ENCODE measurements at regions not wholly inside any gene's neighbourhood (a gene's known extent, or its start where the extent isn't known, plus 50 kb on each side); places are given as distances from the start of the nearest gene placed in this dataset.
"Not testable (repeated sequence)": the region's sequence is repeated elsewhere in the genome, so short reads cannot be mapped to it uniquely, and the experiment has no call there.

DNA sequence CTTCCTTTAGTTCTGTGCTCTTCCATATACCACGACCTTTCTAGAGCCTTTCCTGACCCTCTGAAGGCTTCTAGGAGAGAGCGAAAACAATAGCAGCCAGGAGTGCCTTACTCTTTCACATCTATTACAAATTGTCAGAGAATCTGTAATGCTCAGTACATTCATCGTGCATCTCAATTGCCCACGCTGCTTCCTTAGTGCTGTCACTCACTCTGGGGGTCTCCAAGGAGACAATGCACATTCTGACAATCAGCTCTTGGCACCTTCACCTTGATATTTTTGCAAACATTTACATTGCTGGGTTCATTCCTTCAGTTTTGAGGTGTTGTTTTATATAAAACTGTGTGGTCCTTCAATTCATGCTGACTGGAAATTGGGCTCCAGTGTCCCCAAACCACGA is 110.1 kb upstream of the GPR101 start:
- no peak overlapping the region for H3K27ac ChIP-seq
- no peak overlapping the region for H3K4me3 ChIP-seq
- H3K4me1 ChIP-seq, result no peaks in the 10 kb centered on the region
- H3K36me3 ChIP-seq, result no peaks in the 10 kb centered on the region
- H3K9me3 ChIP-seq, result no peaks in the 10 kb centered on the region
- 44% methylated on average over 5 of the region's 5 CpGs for WGBS (ENCODE audit: insufficient coverage, low coverage, low lambda C conversion rate, missing lambda C conversion rate)
- DNase-seq (no peak), ATAC-seq (no peak)
- TF ChIP-seq, protein P1, sequence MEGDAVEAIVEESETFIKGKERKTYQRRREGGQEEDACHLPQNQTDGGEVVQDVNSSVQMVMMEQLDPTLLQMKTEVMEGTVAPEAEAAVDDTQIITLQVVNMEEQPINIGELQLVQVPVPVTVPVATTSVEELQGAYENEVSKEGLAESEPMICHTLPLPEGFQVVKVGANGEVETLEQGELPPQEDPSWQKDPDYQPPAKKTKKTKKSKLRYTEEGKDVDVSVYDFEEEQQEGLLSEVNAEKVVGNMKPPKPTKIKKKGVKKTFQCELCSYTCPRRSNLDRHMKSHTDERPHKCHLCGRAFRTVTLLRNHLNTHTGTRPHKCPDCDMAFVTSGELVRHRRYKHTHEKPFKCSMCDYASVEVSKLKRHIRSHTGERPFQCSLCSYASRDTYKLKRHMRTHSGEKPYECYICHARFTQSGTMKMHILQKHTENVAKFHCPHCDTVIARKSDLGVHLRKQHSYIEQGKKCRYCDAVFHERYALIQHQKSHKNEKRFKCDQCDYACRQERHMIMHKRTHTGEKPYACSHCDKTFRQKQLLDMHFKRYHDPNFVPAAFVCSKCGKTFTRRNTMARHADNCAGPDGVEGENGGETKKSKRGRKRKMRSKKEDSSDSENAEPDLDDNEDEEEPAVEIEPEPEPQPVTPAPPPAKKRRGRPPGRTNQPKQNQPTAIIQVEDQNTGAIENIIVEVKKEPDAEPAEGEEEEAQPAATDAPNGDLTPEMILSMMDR (IDR thresholded peaks at IDR 0.05), result no peak
- TF ChIP-seq POLR2A (IDR thresholded peaks at IDR 0.05), result no peak
- H3K27me3 ChIP-seq, result no peaks in the 10 kb centered on the region
- intact Hi-C loops (cut with DNase I), result no loop called here

DNA sequence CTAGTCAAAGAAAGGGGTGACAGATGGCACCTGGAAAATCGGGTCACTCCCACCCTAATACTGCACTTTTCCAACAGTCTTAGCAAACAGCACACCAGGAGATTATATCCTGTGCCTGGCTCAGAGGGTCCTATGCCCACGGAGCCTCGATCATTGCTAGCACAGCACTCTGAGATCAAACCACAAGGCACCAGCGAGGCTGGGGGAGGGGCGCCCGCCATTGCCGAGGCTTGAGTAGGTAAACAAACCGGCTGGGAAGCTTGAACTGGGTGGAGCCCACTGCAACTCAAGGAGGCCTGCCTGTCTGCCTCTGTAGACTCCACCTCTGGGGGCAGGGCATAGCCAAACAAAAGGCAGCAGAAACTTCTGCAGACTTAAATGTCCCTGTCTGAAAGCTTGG is 88.9 kb upstream of the GPR101 start:
- H3K27me3 ChIP-seq; DNase-seq; H3K9me3 ChIP-seq; H3K4me1 ChIP-seq; H3K4me3 ChIP-seq; intact Hi-C loops (cut with DNase I); H3K27ac ChIP-seq; ATAC-seq; H3K36me3 ChIP-seq: not testable (repeated sequence)
- 70% methylated on average over 2 of the region's 8 CpGs for WGBS (ENCODE audit: insufficient coverage, low coverage, low lambda C conversion rate, missing lambda C conversion rate)

GRCh38 chrX:137119049-137119448 is 85.3 kb upstream of the GPR101 start:
- H3K4me3 ChIP-seq, result no peak overlapping the region
- ATAC-seq (no peak), DNase-seq (no peak)
- no peaks in the 10 kb centered on the region for H3K36me3 ChIP-seq
- intact Hi-C loops (cut with DNase I), result no loop called here
- 30% methylated on average over 1 of the region's 1 CpG for WGBS (ENCODE audit: insufficient coverage, low coverage, low lambda C conversion rate, missing lambda C conversion rate)
- TF ChIP-seq, protein P1 (IDR thresholded peaks at IDR 0.05), result no peak
- TF ChIP-seq POLR2A (IDR thresholded peaks at IDR 0.05), result no peak
- no peaks in the 10 kb centered on the region for H3K4me1 ChIP-seq
- no peak overlapping the region for H3K27ac ChIP-seq
- no peaks in the 10 kb centered on the region for H3K27me3 ChIP-seq
- H3K9me3 ChIP-seq, result no peaks in the 10 kb centered on the region

GRCh38 chrX:137118536-137118935 is 84.7 kb upstream of the GPR101 start:
- no peak for ATAC-seq
- WGBS (ENCODE audit: insufficient coverage, low coverage, low lambda C conversion rate, missing lambda C conversion rate), result 52% methylated on average over 1 of the region's 1 CpG
- no peaks in the 10 kb centered on the region for H3K27me3 ChIP-seq

DNA sequence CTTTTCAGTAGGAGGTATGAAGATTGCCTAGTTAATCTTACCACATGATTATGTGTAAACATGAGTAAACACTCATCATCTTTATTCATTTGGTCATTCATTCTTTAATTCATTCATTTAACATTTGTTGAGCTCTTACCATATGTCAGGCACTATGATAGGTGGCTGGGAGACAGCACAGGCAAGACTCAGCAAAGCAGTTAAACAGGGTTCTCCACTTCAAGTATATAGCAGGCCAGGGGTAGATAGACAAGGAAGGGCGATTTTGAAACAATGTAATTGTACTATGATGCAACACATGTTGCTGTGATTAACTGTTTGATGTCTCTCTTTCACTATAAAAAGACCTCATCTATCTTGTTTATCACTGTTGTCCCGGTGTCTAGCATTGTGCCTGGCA is 84.3 kb upstream of the GPR101 start:
- intact Hi-C loops (cut with DNase I), result no loop called here
- WGBS (ENCODE audit: insufficient coverage, low coverage, low lambda C conversion rate, missing lambda C conversion rate), result 21% methylated on average over 2 of the region's 2 CpGs

More at GRCh38 chrX:137118536-137118935, 84.7 kb upstream of the GPR101 start:
- no peak overlapping the region for H3K27ac ChIP-seq
- H3K4me1 ChIP-seq, result no peaks in the 10 kb centered on the region
- TF ChIP-seq POLR2A (IDR thresholded peaks at IDR 0.05), result no peak
- TF ChIP-seq, protein P1 (IDR thresholded peaks at IDR 0.05), result no peak
- intact Hi-C loops (cut with DNase I), result no loop called here
- H3K4me3 ChIP-seq, result no peak overlapping the region
- no peak for DNase-seq
- no peaks in the 10 kb centered on the region for H3K36me3 ChIP-seq
- no peaks in the 10 kb centered on the region for H3K9me3 ChIP-seq

DNA sequence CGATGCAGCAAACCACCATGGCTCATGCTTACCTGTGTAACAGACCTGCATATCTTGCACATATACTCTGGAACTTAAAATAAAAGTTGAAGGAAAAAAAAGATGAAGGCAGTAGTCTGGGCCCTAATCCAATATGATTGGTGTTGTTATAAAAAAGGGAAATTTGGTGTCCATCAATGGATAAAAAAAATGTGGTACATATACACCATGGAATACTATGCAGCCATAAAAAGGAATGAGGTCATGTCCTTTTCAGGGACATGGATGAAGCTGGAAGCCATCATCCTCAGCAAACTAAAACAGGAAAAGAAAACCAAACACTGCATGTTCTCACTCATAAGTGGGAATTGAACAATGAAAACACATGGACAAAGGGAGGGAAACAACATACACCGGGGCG is 74.1 kb upstream of the GPR101 start:
- DNase-seq; ATAC-seq; H3K27me3 ChIP-seq; H3K9me3 ChIP-seq; H3K36me3 ChIP-seq; H3K4me1 ChIP-seq; H3K4me3 ChIP-seq; intact Hi-C loops (cut with DNase I); H3K27ac ChIP-seq: not testable (repeated sequence)
- 80% methylated on average over 3 of the region's 3 CpGs for WGBS (ENCODE audit: insufficient coverage, low coverage, low lambda C conversion rate, missing lambda C conversion rate)

More for the DNA sequence above, 84.3 kb upstream of the GPR101 start:
- no peak overlapping the region for H3K27ac ChIP-seq
- H3K36me3 ChIP-seq, result no peaks in the 10 kb centered on the region
- H3K27me3 ChIP-seq, result no peaks in the 10 kb centered on the region
- ATAC-seq (no peak), DNase-seq (no peak)
- H3K9me3 ChIP-seq, result no peaks in the 10 kb centered on the region
- H3K4me3 ChIP-seq, result no peak overlapping the region
- no peak for TF ChIP-seq POLR2A (IDR thresholded peaks at IDR 0.05)
- TF ChIP-seq, protein P1 (IDR thresholded peaks at IDR 0.05), result no peak
- H3K4me1 ChIP-seq, result no peaks in the 10 kb centered on the region

Measured in right lobe of liver (tissue), 6 donors.